Cardiac muscle cell (in vitro differentiated cells and primary cell): ENCODE measurements at regions not wholly inside any gene's neighbourhood (a gene's known extent, or its start where the extent isn't known, plus 50 kb on each side); places are given as distances from the start of the nearest gene placed in this dataset.
"Not testable (repeated sequence)": the region's sequence is repeated elsewhere in the genome, so short reads cannot be mapped to it uniquely, and the experiment has no call there.

Experiments used
- DNase-seq, 2 donors: peaks; one replicate each; pipeline versions ENCODE4 v3.0.0 to v3.0.0-alpha.2; 2010 to 2017; ENCODE audit warnings: low read depth in 1 of 2, low spot score in 1 of 2
- H3K27ac ChIP-seq: fragments of 200-600 bp; sonication (generic); 2 replicates; pipeline ENCODE4 v1.5.1; 2016
- H3K27me3 ChIP-seq: fragments of 200-600 bp; sonication (generic); 2 replicates; pipeline ENCODE4 v1.6.0; 2016; ENCODE audit warnings: control low read depth
- H3K36me3 ChIP-seq: fragments of 200-600 bp; sonication (generic); 2 replicates; pipeline ENCODE4 v1.5.1; 2016; ENCODE audit warnings: control low read depth
- H3K4me1 ChIP-seq: fragments of 200-600 bp; sonication (generic); 2 replicates; pipeline ENCODE4 v1.8.1; 2017; ENCODE audit warnings: low read depth, mild to moderate bottlenecking, mixed run types
- H3K4me3 ChIP-seq: fragments of 200-600 bp; sonication (generic); 2 replicates; pipeline ENCODE4 v1.5.1; 2016; ENCODE audit warnings: mild to moderate bottlenecking
- H3K9me3 ChIP-seq: fragments of 200-600 bp; sonication (generic); 2 replicates; pipeline ENCODE4 v1.5.1; 2017; ENCODE audit warnings: low read depth, mild to moderate bottlenecking, control low read depth
- CTCF ChIP-seq: IDR thresholded peaks from 2 replicates; pipeline ENCODE4 v1.5.1; 2012; ENCODE audit warnings: low read depth, mild to moderate bottlenecking, low read length

DNA sequence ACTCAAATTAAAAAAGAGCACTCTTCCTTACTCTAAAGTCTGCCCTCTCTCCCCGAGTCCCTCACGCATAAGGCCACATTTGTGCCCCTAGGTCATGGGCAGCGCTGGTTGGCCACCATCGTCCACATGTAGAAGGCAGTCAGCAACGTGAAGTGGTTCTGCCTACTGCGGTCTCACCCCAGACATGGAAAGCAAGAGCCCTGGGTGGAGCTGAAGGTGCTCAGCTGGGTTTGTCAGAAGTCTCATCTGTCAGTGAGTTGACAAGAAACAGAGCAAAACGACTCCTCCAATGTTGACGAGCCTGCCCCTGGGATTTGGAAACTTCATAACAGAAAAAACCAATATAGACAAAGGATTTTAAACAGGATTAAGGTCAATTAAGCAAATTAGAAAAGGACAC lies 192.3 kb upstream of the PRSS58 start:
- Histone ChIP-seq H3K9me3 (no peaks in the 10 kb centered on the region), H3K36me3 (no peaks in the 10 kb centered on the region), H3K27ac (no peak overlapping the region), H3K27me3 (no peaks in the 10 kb centered on the region), H3K4me1 (no peaks in the 10 kb centered on the region), H3K4me3 (no peak overlapping the region)
- no peak for TF ChIP-seq CTCF
- DNase-seq: peak in 1 of 2 donors; percentile 17

GRCh38 chr7:142448857-142449256 lies 191.0 kb upstream of the PRSS58 start:
- not testable (repeated sequence) for H3K36me3 ChIP-seq, DNase-seq, H3K4me1 ChIP-seq, H3K9me3 ChIP-seq, H3K4me3 ChIP-seq, H3K27ac ChIP-seq, H3K27me3 ChIP-seq

GRCh38 chr7:142447762-142448161 lies 189.9 kb upstream of the PRSS58 start:
- Histone ChIP-seq H3K36me3 (no peaks in the 10 kb centered on the region), H3K9me3 (no peaks in the 10 kb centered on the region), H3K4me3 (no peak overlapping the region), H3K4me1 (no peaks in the 10 kb centered on the region), H3K27ac (no peak overlapping the region), H3K27me3 (no peaks in the 10 kb centered on the region)
- no peak for TF ChIP-seq CTCF
- no peak for DNase-seq

GRCh38 chr7:142445019-142445686 lies 187.3 kb upstream of the PRSS58 start:
- Histone ChIP-seq H3K4me1 (no peaks in the 10 kb centered on the region), H3K36me3 (no peaks in the 10 kb centered on the region), H3K27me3 (no peaks in the 10 kb centered on the region), H3K9me3 (no peaks in the 10 kb centered on the region), H3K27ac (no peak overlapping the region), H3K4me3 (no peak overlapping the region)
- TF ChIP-seq CTCF: peak; percentile 41
- DNase-seq: peak in 1 of 2 donors; percentile 56

- peak in 1 of 2 donors; percentile 11 for DNase-seq
- no peaks in the 10 kb centered on the region for H3K27me3 ChIP-seq
- H3K4me3 ChIP-seq: no peak overlapping the region
- H3K27ac ChIP-seq: no peak overlapping the region
- TF ChIP-seq CTCF: no peak
- H3K4me1 ChIP-seq: no peaks in the 10 kb centered on the region
- no peaks in the 10 kb centered on the region for H3K36me3 ChIP-seq
- H3K9me3 ChIP-seq: no peaks in the 10 kb centered on the region
Observed at GRCh38 chr7:142443216-142444010, 185.6 kb upstream of the PRSS58 start.

- H3K9me3 ChIP-seq: no peaks in the 10 kb centered on the region
- no peak overlapping the region for H3K4me3 ChIP-seq
- no peaks in the 10 kb centered on the region for H3K27me3 ChIP-seq
- DNase-seq: no peak
- no peaks in the 10 kb centered on the region for H3K36me3 ChIP-seq
- H3K4me1 ChIP-seq: no peaks in the 10 kb centered on the region
- no peak for TF ChIP-seq CTCF
- no peak overlapping the region for H3K27ac ChIP-seq
Observed at GRCh38 chr7:142442396-142442795, 184.5 kb upstream of the PRSS58 start.
